ENCODE measurements at regions not wholly inside any gene's neighbourhood (a gene's known extent, or its start where the extent isn't known, plus 50 kb on each side); places are given as distances from the start of the nearest gene placed in this dataset.

GRCh38 chr4:7138223-7139166 lies 53.8 kb upstream of the SORCS2 start:
- Histone ChIP-seq H3K4me2 (replicated peaks; ENCODE audit: extremely low read depth, low read length, poor library complexity, severe bottlenecking) (no peak overlapping the region), H3K27me3 (ENCODE audit: control insufficient read depth in 2 of 2, insufficient read depth in 2 of 2, low read length in 2 of 2) (no peaks in the 10 kb centered on the region), H2AFZ (ENCODE audit: insufficient read depth, low read depth, low read length, poor library complexity, severe bottlenecking) (no peak overlapping the region), H3K27ac (ENCODE audit: low read depth in 1 of 2, low read length in 2 of 2) (no peak overlapping the region), H3K36me3 (replicated peaks in 1 of 2; ENCODE audit: control insufficient read depth in 1 of 2, insufficient read depth in 2 of 2, low read length in 2 of 2) (no peaks in the 10 kb centered on the region), H3K79me2 (ENCODE audit: insufficient read depth, low read length) (no peaks in the 10 kb centered on the region), H3K9me3 (replicated peaks in 1 of 2; ENCODE audit: control insufficient read depth in 1 of 2, insufficient read depth in 1 of 2, low read length in 2 of 2) (no peaks in the 10 kb centered on the region), H3K4me1 (ENCODE audit: control insufficient read depth in 1 of 2, insufficient read depth in 2 of 2, low read length in 2 of 2) (no peaks in the 10 kb centered on the region), H4K20me1 (ENCODE audit: insufficient read depth, low read length) (no peaks in the 10 kb centered on the region), H3K4me3 (replicated peaks in 1 of 3; ENCODE audit: low read depth in 2 of 3, low read length in 3 of 3) (no peak overlapping the region), H3K9ac (ENCODE audit: insufficient read depth, low read length, poor library complexity, severe bottlenecking) (no peak overlapping the region)
- Mint-ChIP-seq H3K36me3 (no peaks in the 10 kb centered on the region), H3K27ac (peak overlapping the region in 1 of 7 donors; percentile 54), H3K4me3 (no peak overlapping the region), H3K9me3 (peaks cover 0 to 3% (median 0%) of the 10 kb centered on the region in 7 donors), H3K27me3 (ENCODE audit: low read depth in 3 of 3) (peaks cover 3 to 12% (median 6%) of the 10 kb centered on the region in 3 donors), H3K4me1 (no peaks in the 10 kb centered on the region)
- no peak for DNase-seq
- intact Hi-C loops (cut with micrococcal nuclease), result no loop called here
- WGBS (ENCODE audit: insufficient coverage), result 87% methylated on average over 17 of the region's 21 CpGs
- no peak for TF ChIP-seq CTCF (IDR thresholded peaks at IDR 0.05)

- no peak overlapping the region for H2AFZ ChIP-seq (ENCODE audit: insufficient read depth, low read depth, low read length, poor library complexity, severe bottlenecking)
- H3K4me3 ChIP-seq (replicated peaks in 1 of 3; ENCODE audit: low read depth in 2 of 3, low read length in 3 of 3), result no peak overlapping the region
- TF ChIP-seq CTCF (IDR thresholded peaks at IDR 0.05), result no peak
- Mint-ChIP-seq H3K4me1 (no peaks in the 10 kb centered on the region), H3K9me3 (peaks cover 3 to 11% (median 6%) of the 10 kb centered on the region in 7 donors), H3K4me3 (no peak overlapping the region), H3K36me3 (no peaks in the 10 kb centered on the region), H3K27me3 (ENCODE audit: low read depth in 3 of 3) (peaks cover 3 to 7% (median 6%) of the 10 kb centered on the region in 3 donors), H3K27ac (no peak overlapping the region)
- whole genome bisulfite sequencing (ENCODE audit: insufficient coverage), result 89% methylated on average over 21 of the region's 30 CpGs
- no peaks in the 10 kb centered on the region for H3K27me3 ChIP-seq (ENCODE audit: control insufficient read depth in 2 of 2, insufficient read depth in 2 of 2, low read length in 2 of 2)
- no peaks in the 10 kb centered on the region for H4K20me1 ChIP-seq (ENCODE audit: insufficient read depth, low read length)
- intact Hi-C loops (cut with micrococcal nuclease), result no loop called here
- H3K9me3 ChIP-seq (replicated peaks in 1 of 2; ENCODE audit: control insufficient read depth in 1 of 2, insufficient read depth in 1 of 2, low read length in 2 of 2), result peaks cover 7 to 8% of the 10 kb centered on the region in 2 donors
- H3K27ac ChIP-seq (ENCODE audit: low read depth in 1 of 2, low read length in 2 of 2), result no peak overlapping the region
- H3K4me2 ChIP-seq (replicated peaks; ENCODE audit: extremely low read depth, low read length, poor library complexity, severe bottlenecking), result no peak overlapping the region
- no peak for DNase-seq
- H3K4me1 ChIP-seq (ENCODE audit: control insufficient read depth in 1 of 2, insufficient read depth in 2 of 2, low read length in 2 of 2), result no peaks in the 10 kb centered on the region
- no peaks in the 10 kb centered on the region for H3K36me3 ChIP-seq (replicated peaks in 1 of 2; ENCODE audit: control insufficient read depth in 1 of 2, insufficient read depth in 2 of 2, low read length in 2 of 2)
- no peaks in the 10 kb centered on the region for H3K79me2 ChIP-seq (ENCODE audit: insufficient read depth, low read length)
- H3K9ac ChIP-seq (ENCODE audit: insufficient read depth, low read length, poor library complexity, severe bottlenecking), result no peak overlapping the region
Observed at GRCh38 chr4:7137326-7138200, 54.8 kb upstream of the SORCS2 start.
